ENCODE measurements at regions not wholly inside any gene's neighbourhood (a gene's known extent, or its start where the extent isn't known, plus 50 kb on each side); places are given as distances from the start of the nearest gene placed in this dataset.

DNA sequence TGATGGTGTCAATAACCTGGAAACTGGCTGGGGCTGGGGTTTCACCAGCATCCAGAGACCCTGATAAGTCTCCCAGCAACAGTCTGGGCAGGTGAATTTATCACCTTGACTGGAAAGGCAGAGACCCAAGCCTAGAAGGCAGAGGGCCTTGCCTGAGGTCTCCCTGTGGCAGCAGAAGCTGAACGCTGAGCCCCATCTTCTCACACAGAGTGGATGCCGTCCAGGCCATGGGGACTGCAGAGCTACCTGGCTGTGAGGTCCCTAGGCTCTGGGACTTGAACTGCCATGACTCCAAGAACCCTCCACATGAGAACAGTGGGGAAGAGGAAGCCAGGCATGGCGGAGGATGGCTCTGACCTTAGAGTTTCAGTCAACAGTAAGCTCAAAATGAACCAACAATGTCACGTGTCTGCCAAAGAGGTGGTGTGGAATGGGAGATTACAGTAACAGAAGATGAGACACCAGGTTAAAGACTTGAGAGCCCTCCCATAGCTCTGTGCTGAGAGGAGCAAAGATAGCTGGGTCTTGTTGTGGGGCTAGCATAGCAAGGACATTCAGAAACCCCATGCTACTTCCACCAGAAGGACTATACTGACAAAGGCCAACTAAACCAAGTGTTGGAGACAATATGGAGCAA, 79.1 kb upstream of the LINC01488 start:
- TF ChIP-seq EZH2 (IDR thresholded peaks at IDR 0.05; ENCODE audit: low read length, unreplicated experiment) (no peak), EZH2phosphoT487 (IDR thresholded peaks at IDR 0.05; ENCODE audit: borderline replicate concordance, low read length) (no peak)
- TF ChIP-seq, protein P1, sequence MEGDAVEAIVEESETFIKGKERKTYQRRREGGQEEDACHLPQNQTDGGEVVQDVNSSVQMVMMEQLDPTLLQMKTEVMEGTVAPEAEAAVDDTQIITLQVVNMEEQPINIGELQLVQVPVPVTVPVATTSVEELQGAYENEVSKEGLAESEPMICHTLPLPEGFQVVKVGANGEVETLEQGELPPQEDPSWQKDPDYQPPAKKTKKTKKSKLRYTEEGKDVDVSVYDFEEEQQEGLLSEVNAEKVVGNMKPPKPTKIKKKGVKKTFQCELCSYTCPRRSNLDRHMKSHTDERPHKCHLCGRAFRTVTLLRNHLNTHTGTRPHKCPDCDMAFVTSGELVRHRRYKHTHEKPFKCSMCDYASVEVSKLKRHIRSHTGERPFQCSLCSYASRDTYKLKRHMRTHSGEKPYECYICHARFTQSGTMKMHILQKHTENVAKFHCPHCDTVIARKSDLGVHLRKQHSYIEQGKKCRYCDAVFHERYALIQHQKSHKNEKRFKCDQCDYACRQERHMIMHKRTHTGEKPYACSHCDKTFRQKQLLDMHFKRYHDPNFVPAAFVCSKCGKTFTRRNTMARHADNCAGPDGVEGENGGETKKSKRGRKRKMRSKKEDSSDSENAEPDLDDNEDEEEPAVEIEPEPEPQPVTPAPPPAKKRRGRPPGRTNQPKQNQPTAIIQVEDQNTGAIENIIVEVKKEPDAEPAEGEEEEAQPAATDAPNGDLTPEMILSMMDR (conservative IDR thresholded peaks at IDR 0.05; ENCODE audit: low read depth, low read length) = no peak
- H4K20me1 ChIP-seq (ENCODE audit: low read length) = no peaks in the 10 kb centered on the region
- POLR2A ChIA-PET (ENCODE audit: unreplicated experiment) = no interaction called here
- CTCF ChIA-PET = no interaction called here
- intact Hi-C loops (cut with micrococcal nuclease) = loop anchor here (5.0 kb wide), 1 partner anchor 40 kb away; no protein-coding TSS in a partner anchor
- DNase-seq (no peak), ATAC-seq (no peak)
- H3K9me3 ChIP-seq (ENCODE audit: low read length) = no peaks in the 10 kb centered on the region
- no peak overlapping the region for H3K27ac ChIP-seq (ENCODE audit: low read length)
- no peak overlapping the region for H3K9ac ChIP-seq (ENCODE audit: low read length)
- H3F3A ChIP-seq (ENCODE audit: low read length, unreplicated experiment) = no peaks in the 10 kb centered on the region
- H3K4me3 ChIP-seq (ENCODE audit: low read length) = no peak overlapping the region
- H3K9me2 ChIP-seq (replicated peaks; ENCODE audit: low read length) = no peaks in the 10 kb centered on the region
- H2AFZ ChIP-seq (ENCODE audit: low read length) = no peak overlapping the region
- no peaks in the 10 kb centered on the region for H3K36me3 ChIP-seq (ENCODE audit: low read depth, low read length)
- BruUV-seq (replicated peaks) = no TSS peak
- no peaks in the 10 kb centered on the region for H3K79me2 ChIP-seq (ENCODE audit: low read length)
- peaks cover 13% of the 10 kb centered on the region for H3K4me1 ChIP-seq (ENCODE audit: insufficient read depth, low read length)
- H3K27me3 ChIP-seq (ENCODE audit: low read length) = no peaks in the 10 kb centered on the region
- H3K4me2 ChIP-seq (ENCODE audit: low read length) = no peak overlapping the region

DNA sequence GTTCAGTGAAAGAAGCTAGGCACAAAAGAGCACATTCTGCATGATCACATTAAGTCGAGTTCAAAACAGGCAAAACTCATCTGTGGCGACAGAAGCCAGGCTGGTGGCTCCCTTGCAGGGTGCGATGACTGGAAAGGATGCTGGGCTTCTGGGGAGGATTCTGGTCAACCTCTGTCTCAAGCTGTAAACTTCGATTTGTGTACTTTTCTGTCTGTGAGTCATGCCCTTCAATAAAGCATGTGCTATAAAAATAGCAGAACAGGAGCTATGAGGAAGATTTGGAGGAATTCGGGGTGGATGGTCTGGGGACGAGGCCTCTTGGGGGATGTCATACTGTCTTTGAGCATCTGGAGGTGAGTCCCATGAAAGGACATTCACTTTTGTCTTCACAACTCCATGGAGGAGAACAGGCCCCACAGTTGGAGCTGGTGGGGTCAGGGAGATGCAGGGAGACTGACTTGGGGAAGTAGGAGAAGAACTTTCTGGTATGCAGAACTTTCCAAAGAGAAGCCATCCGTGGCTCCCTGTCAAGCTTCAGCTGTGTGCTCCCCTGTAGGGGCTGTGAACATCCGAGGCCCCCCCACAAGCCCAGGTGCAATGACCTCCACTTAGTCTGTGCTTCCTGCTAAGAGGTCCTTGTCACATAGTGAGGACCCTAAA, 77.8 kb upstream of the LINC01488 start:
- H3K4me3 ChIP-seq (ENCODE audit: low read length) = no peak overlapping the region
- H3K27me3 ChIP-seq (ENCODE audit: low read length) = no peaks in the 10 kb centered on the region
- H3F3A ChIP-seq (ENCODE audit: low read length, unreplicated experiment) = no peaks in the 10 kb centered on the region
- ChIA-PET POLR2A (ENCODE audit: unreplicated experiment) (interaction anchor here (0.6 kb wide), 3 partner anchors 8 to 109 kb away, joined by 3 to 12 read pairs (median 3); no protein-coding TSS in a partner anchor), CTCF (interaction anchor here (0.6 kb wide), 1 partner anchor 54 kb away, joined by 5 read pairs; no protein-coding TSS in a partner anchor)
- no peaks in the 10 kb centered on the region for H3K79me2 ChIP-seq (ENCODE audit: low read length)
- H3K9me2 ChIP-seq (replicated peaks; ENCODE audit: low read length) = no peaks in the 10 kb centered on the region
- no peak overlapping the region for H2AFZ ChIP-seq (ENCODE audit: low read length)
- peaks cover 13% of the 10 kb centered on the region for H3K4me1 ChIP-seq (ENCODE audit: insufficient read depth, low read length)
- DNase-seq = peak; percentile 91
- H3K9ac ChIP-seq (ENCODE audit: low read length) = no peak overlapping the region
- ATAC-seq = peak; percentile 98
- TF ChIP-seq EZH2phosphoT487 (IDR thresholded peaks at IDR 0.05; ENCODE audit: borderline replicate concordance, low read length) = no peak
- no peak for TF ChIP-seq EZH2 (IDR thresholded peaks at IDR 0.05; ENCODE audit: low read length, unreplicated experiment)
- TF ChIP-seq, protein P1 (conservative IDR thresholded peaks at IDR 0.05; ENCODE audit: low read depth, low read length) = no peak
- H3K36me3 ChIP-seq (ENCODE audit: low read depth, low read length) = no peaks in the 10 kb centered on the region
- no peaks in the 10 kb centered on the region for H4K20me1 ChIP-seq (ENCODE audit: low read length)
- no TSS peak for BruUV-seq (replicated peaks)
- intact Hi-C loops (cut with micrococcal nuclease) = loop anchor here (5.0 kb wide), 1 partner anchor 39 kb away; no protein-coding TSS in a partner anchor
- no peaks in the 10 kb centered on the region for H3K9me3 ChIP-seq (ENCODE audit: low read length)
- peak overlapping the region; percentile 19; the same call in 1 of the 2 replicates for H3K27ac ChIP-seq (ENCODE audit: low read length)
- peak overlapping the region; percentile 37 for H3K4me2 ChIP-seq (ENCODE audit: low read length)

DNA sequence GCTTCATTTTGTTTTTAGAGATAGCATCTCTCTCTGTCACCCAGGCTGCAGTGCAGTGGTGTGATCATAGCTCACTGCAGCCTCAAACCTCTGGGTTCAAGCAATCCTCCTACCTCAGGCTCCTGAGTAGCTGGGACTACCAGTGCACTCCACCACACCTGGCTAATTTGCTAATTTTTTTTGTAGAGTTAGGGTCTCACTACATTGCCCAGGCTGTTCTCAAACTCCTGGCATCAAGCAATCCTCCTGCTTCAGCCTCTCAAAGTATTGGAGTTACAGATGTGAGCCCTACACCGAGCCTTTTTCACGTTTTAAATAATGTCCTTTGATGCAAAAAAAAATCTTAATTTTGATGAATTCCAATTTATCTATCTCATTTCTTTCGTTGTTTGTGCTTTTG, 75.4 kb upstream of the LINC01488 start:
- Histone ChIP-seq H3K4me3 (ENCODE audit: low read length) (no peak overlapping the region), H3F3A (ENCODE audit: low read length, unreplicated experiment) (no peaks in the 10 kb centered on the region), H3K4me2 (ENCODE audit: low read length) (no peak overlapping the region), H3K27me3 (ENCODE audit: low read length) (no peaks in the 10 kb centered on the region), H3K4me1 (ENCODE audit: insufficient read depth, low read length) (peaks cover 24% of the 10 kb centered on the region), H3K9ac (ENCODE audit: low read length) (no peak overlapping the region), H3K79me2 (ENCODE audit: low read length) (no peaks in the 10 kb centered on the region), H3K27ac (ENCODE audit: low read length) (no peak overlapping the region), H2AFZ (ENCODE audit: low read length) (no peak overlapping the region), H3K36me3 (ENCODE audit: low read depth, low read length) (no peaks in the 10 kb centered on the region), H3K9me2 (replicated peaks; ENCODE audit: low read length) (no peaks in the 10 kb centered on the region), H3K9me3 (ENCODE audit: low read length) (no peaks in the 10 kb centered on the region), H4K20me1 (ENCODE audit: low read length) (no peaks in the 10 kb centered on the region)
- CTCF ChIA-PET = no interaction called here
- intact Hi-C loops (cut with micrococcal nuclease) = no loop called here
- TF ChIP-seq EZH2 (IDR thresholded peaks at IDR 0.05; ENCODE audit: low read length, unreplicated experiment) (no peak), EZH2phosphoT487 (IDR thresholded peaks at IDR 0.05; ENCODE audit: borderline replicate concordance, low read length) (no peak)
- TF ChIP-seq, protein P1 (conservative IDR thresholded peaks at IDR 0.05; ENCODE audit: low read depth, low read length) = no peak
- DNase-seq = no peak
- no peak for ATAC-seq
- no TSS peak for BruUV-seq (replicated peaks)
- POLR2A ChIA-PET (ENCODE audit: unreplicated experiment) = no interaction called here
